ENCODE measurements at regions not wholly inside any gene's neighbourhood (a gene's known extent, or its start where the extent isn't known, plus 50 kb on each side); places are given as distances from the start of the nearest gene placed in this dataset.

DNA sequence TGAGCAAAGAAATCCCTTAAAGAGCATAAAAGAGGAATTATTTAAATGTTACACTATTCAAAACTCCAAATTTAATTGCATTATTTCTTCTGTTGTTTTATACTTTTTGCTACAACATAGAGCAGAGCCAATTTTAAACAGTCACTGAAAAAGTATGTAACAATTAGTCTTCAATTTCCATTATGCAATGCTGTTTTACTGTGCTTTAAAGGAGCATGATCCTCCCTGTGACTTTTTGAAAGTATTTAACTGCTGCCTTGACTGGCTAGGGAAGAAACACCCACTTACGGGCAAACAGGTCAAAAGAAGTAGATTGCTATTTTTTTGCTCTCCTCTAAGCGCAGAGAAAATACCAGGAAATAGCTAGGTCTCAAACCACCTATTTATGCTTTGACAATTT, 217.4 kb upstream of the GCFC2 start:
- WGBS, 2 experiments (ENCODE audit: low coverage in 1 of 2, low lambda C conversion rate in 2 of 2, missing lambda C conversion rate in 2 of 2), result 19 to 33% methylated on average over 2 of the region's 2 CpGs
- no peak overlapping the region for H3K4me2 ChIP-seq (ENCODE audit: unreplicated experiment)
- no peaks in the 10 kb centered on the region for H3K9me3 ChIP-seq (ENCODE audit: low read depth)
- no peak overlapping the region for H3K4me3 ChIP-seq
- H3K4me1 ChIP-seq (ENCODE audit: insufficient read depth), result no peaks in the 10 kb centered on the region
- no peaks in the 10 kb centered on the region for H3F3A ChIP-seq (ENCODE audit: insufficient read depth)
- H2AFZ ChIP-seq, result no peak overlapping the region
- no peaks in the 10 kb centered on the region for H3K27me3 ChIP-seq (replicated peaks; ENCODE audit: insufficient read depth)
- no peaks in the 10 kb centered on the region for H3K9me2 ChIP-seq (ENCODE audit: insufficient read depth)
- no peak overlapping the region for H3K9ac ChIP-seq
- in situ Hi-C loops (cut with MboI), result no loop called here
- H3K27ac ChIP-seq, result no peak overlapping the region
- DNase-seq, result peak; percentile 5
- no peak for TF ChIP-seq EZH2phosphoT487 (IDR thresholded peaks at IDR 0.05; ENCODE audit: insufficient read depth, low read depth)
- TF ChIP-seq EZH2 (IDR thresholded peaks at IDR 0.05; ENCODE audit: insufficient read depth, poor library complexity, severe bottlenecking), result no peak
- no peaks in the 10 kb centered on the region for H3K36me3 ChIP-seq (ENCODE audit: low read depth)
- no peaks in the 10 kb centered on the region for H3K79me2 ChIP-seq (ENCODE audit: insufficient read depth)
- H4K20me1 ChIP-seq (ENCODE audit: insufficient read depth), result no peaks in the 10 kb centered on the region

DNA sequence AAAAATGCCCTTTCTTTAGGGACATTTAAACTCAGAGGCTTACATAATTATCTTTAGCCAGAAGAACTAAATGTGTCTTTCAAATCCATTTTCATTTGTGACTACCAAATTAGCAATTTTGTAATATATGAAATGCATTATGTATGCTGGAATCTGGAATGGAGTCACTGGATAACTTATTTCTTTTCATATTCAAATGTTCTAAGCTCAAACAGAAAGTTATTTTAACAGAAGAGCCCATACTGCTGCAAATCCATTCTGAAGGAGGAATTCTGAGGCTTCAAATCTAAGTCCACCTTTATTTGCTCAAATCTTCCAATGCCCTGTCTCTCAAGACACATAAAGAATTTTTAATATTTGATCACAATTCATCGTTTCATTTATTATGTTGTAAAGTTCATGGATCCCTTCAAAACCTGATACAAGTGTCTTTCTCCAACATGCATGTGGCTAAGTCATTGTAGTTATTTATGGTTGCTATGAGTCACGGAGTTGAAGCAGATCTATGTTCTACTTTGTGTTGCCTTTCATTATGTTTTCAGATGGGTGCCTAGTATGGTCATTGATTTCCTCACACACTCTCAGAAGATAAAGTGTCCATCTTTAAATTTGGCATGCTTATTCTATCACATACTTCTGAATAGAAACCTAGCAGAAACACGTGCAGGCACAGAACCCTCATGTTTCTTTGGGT, 214.8 kb upstream of the GCFC2 start:
- no peaks in the 10 kb centered on the region for H3K9me2 ChIP-seq (ENCODE audit: insufficient read depth)
- no peaks in the 10 kb centered on the region for H4K20me1 ChIP-seq (ENCODE audit: insufficient read depth)
- no peaks in the 10 kb centered on the region for H3K79me2 ChIP-seq (ENCODE audit: insufficient read depth)
- no peak overlapping the region for H3K9ac ChIP-seq
- H2AFZ ChIP-seq, result no peak overlapping the region
- no peaks in the 10 kb centered on the region for H3K27me3 ChIP-seq (replicated peaks; ENCODE audit: insufficient read depth)
- no peaks in the 10 kb centered on the region for H3K9me3 ChIP-seq (ENCODE audit: low read depth)
- H3K4me2 ChIP-seq (ENCODE audit: unreplicated experiment), result no peak overlapping the region
- H3K36me3 ChIP-seq (ENCODE audit: low read depth), result no peaks in the 10 kb centered on the region
- no peak overlapping the region for H3K27ac ChIP-seq
- no peak for DNase-seq
- in situ Hi-C loops (cut with MboI), result no loop called here
- no peak for TF ChIP-seq EZH2phosphoT487 (IDR thresholded peaks at IDR 0.05; ENCODE audit: insufficient read depth, low read depth)
- no peaks in the 10 kb centered on the region for H3F3A ChIP-seq (ENCODE audit: insufficient read depth)
- H3K4me1 ChIP-seq (ENCODE audit: insufficient read depth), result no peaks in the 10 kb centered on the region
- 4 to 7% methylated on average over 3 of the region's 3 CpGs for WGBS, 2 experiments (ENCODE audit: low coverage in 1 of 2, low lambda C conversion rate in 2 of 2, missing lambda C conversion rate in 2 of 2)
- H3K4me3 ChIP-seq, result no peak overlapping the region

DNA sequence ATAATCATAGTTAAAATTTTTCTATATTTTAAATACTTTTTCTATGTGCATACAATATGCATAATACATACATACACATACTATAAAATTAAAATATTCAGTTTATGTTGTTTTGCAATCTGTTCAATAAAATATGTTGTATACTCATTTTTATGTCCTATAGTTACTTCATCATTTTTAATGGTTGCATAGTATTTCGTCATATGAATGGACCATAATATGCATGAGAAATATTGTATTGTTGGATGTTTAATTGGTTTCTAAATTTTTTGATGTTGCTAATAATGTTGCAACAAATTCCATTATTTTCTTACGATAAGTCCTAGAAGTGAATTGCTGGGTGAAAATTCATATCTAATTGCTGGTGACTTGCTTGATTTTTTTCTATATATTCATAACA, 211.5 kb upstream of the GCFC2 start:
- no peak overlapping the region for H3K9ac ChIP-seq
- H2AFZ ChIP-seq, result no peak overlapping the region
- H3F3A ChIP-seq (ENCODE audit: insufficient read depth), result no peaks in the 10 kb centered on the region
- H3K4me1 ChIP-seq (ENCODE audit: insufficient read depth), result no peaks in the 10 kb centered on the region
- H3K9me2 ChIP-seq (ENCODE audit: insufficient read depth), result no peaks in the 10 kb centered on the region
- no peaks in the 10 kb centered on the region for H4K20me1 ChIP-seq (ENCODE audit: insufficient read depth)
- in situ Hi-C loops (cut with MboI), result no loop called here
- TF ChIP-seq EZH2phosphoT487 (IDR thresholded peaks at IDR 0.05; ENCODE audit: insufficient read depth, low read depth), result no peak
- no peak for TF ChIP-seq EZH2 (IDR thresholded peaks at IDR 0.05; ENCODE audit: insufficient read depth, poor library complexity, severe bottlenecking)
- H3K4me3 ChIP-seq, result no peak overlapping the region
- no peaks in the 10 kb centered on the region for H3K79me2 ChIP-seq (ENCODE audit: insufficient read depth)
- H3K27ac ChIP-seq, result no peak overlapping the region
- no peaks in the 10 kb centered on the region for H3K27me3 ChIP-seq (replicated peaks; ENCODE audit: insufficient read depth)
- no peak for DNase-seq
- H3K9me3 ChIP-seq (ENCODE audit: low read depth), result no peaks in the 10 kb centered on the region
- 15 to 20% methylated on average over 2 of the region's 2 CpGs for WGBS, 2 experiments (ENCODE audit: low coverage in 1 of 2, low lambda C conversion rate in 2 of 2, missing lambda C conversion rate in 2 of 2)
- H3K4me2 ChIP-seq (ENCODE audit: unreplicated experiment), result no peak overlapping the region
- no peaks in the 10 kb centered on the region for H3K36me3 ChIP-seq (ENCODE audit: low read depth)

DNA sequence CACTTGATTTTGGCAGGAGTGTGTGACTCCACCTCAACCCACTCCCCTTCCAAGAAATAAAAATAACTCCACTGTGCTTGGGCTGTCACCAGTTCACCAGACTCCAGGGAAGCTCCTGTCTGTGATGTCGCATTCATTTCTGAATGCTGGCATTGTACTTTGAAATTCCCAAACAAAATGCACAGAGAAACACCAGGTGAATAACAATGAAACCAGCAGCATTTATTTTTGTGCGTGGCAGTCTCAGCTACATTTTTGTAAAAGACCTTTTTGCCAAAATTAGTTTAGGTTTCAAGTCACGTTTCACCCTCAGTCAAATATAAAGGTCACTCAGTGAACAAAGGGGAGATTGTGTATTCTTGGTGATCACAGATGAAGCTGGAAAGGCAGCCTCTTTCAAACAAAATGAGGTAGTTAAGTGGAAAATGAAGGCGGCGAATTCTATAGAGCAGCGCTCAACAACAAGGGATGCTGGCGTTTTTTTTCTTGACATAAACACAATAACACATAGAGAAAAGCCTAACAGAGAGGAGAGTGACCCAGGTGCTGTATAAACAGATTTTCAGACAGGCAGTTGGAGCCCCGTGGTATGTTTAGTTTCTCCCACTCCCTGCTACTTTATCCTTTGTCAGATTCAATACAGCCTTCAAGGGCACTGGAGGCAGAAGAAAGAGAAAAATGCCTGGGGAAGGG, 210.3 kb upstream of the GCFC2 start:
- Histone ChIP-seq H3K9me2 (ENCODE audit: insufficient read depth) (no peaks in the 10 kb centered on the region), H4K20me1 (ENCODE audit: insufficient read depth) (no peaks in the 10 kb centered on the region), H2AFZ (no peak overlapping the region), H3K9me3 (ENCODE audit: low read depth) (no peaks in the 10 kb centered on the region), H3K27ac (no peak overlapping the region), H3K27me3 (replicated peaks; ENCODE audit: insufficient read depth) (no peaks in the 10 kb centered on the region), H3K4me2 (ENCODE audit: unreplicated experiment) (no peak overlapping the region), H3K36me3 (ENCODE audit: low read depth) (no peaks in the 10 kb centered on the region), H3K9ac (no peak overlapping the region), H3K4me1 (ENCODE audit: insufficient read depth) (no peaks in the 10 kb centered on the region), H3K79me2 (ENCODE audit: insufficient read depth) (no peaks in the 10 kb centered on the region), H3F3A (ENCODE audit: insufficient read depth) (no peaks in the 10 kb centered on the region), H3K4me3 (no peak overlapping the region)
- 19 to 25% methylated on average over 8 of the region's 8 CpGs for WGBS, 2 experiments (ENCODE audit: low coverage in 1 of 2, low lambda C conversion rate in 2 of 2, missing lambda C conversion rate in 2 of 2)
- TF ChIP-seq EZH2phosphoT487 (IDR thresholded peaks at IDR 0.05; ENCODE audit: insufficient read depth, low read depth), result no peak
- TF ChIP-seq EZH2 (IDR thresholded peaks at IDR 0.05; ENCODE audit: insufficient read depth, poor library complexity, severe bottlenecking), result no peak
- in situ Hi-C loops (cut with MboI), result no loop called here
- DNase-seq, result no peak

All from GM23248 (cell line).